ENCODE measurements at regions not wholly inside any gene's neighbourhood (a gene's known extent, or its start where the extent isn't known, plus 50 kb on each side); places are given as distances from the start of the nearest gene placed in this dataset.

- DNase-seq: no peak
These were observed 100.6 kb upstream of the MLIP start for GRCh38 chr6:54010340-54011276.

GRCh38 chr6:54011277-54011648 lies 100.0 kb upstream of the MLIP start:
- DNase-seq: no peak

GRCh38 chr6:54013966-54014365 lies 97.3 kb upstream of the MLIP start:
- DNase-seq: no peak

- no peak for DNase-seq
These were observed 96.8 kb upstream of the MLIP start for GRCh38 chr6:54014440-54014839.

GRCh38 chr6:54017877-54018276 lies 93.4 kb upstream of the MLIP start:
- no peak for DNase-seq

- no peak for DNase-seq
These were observed 92.5 kb upstream of the MLIP start for GRCh38 chr6:54018722-54019121.

GRCh38 chr6:54019860-54020259 lies 91.4 kb upstream of the MLIP start:
- DNase-seq: no peak

GRCh38 chr6:54020334-54020733 lies 90.9 kb upstream of the MLIP start:
- DNase-seq: no peak

- no peak for DNase-seq
These were observed 84.4 kb upstream of the MLIP start for GRCh38 chr6:54026652-54027400.

- no peak for DNase-seq
These were observed 83.1 kb upstream of the MLIP start for GRCh38 chr6:54028170-54028569.

- DNase-seq: no peak
These were observed 82.1 kb upstream of the MLIP start for GRCh38 chr6:54029187-54029586.

GRCh38 chr6:54031169-54031568 lies 80.1 kb upstream of the MLIP start:
- DNase-seq: no peak

- no peak for DNase-seq
These were observed 73.9 kb upstream of the MLIP start for GRCh38 chr6:54037277-54037779.

GRCh38 chr6:54040545-54040944 lies 70.7 kb upstream of the MLIP start:
- DNase-seq: no peak

GRCh38 chr6:54041239-54041638 lies 70.0 kb upstream of the MLIP start:
- DNase-seq: no peak

- DNase-seq: no peak
These were observed 67.9 kb upstream of the MLIP start for GRCh38 chr6:54043360-54043759.

- DNase-seq: no peak
These were observed 67.2 kb upstream of the MLIP start for GRCh38 chr6:54044059-54044458.

- DNase-seq: no peak
These were observed 62.5 kb upstream of the MLIP start for GRCh38 chr6:54048782-54049181.

GRCh38 chr6:54050750-54051149 lies 60.5 kb upstream of the MLIP start:
- no peak for DNase-seq

- no peak for DNase-seq
These were observed 57.3 kb upstream of the MLIP start for GRCh38 chr6:54053881-54054391.

- no peak for DNase-seq
These were observed 55.1 kb upstream of the MLIP start for GRCh38 chr6:54056105-54056504.

- no peak for DNase-seq
These were observed 54.2 kb upstream of the MLIP start for GRCh38 chr6:54057058-54057457.

GRCh38 chr6:54058236-54058635 lies 53.0 kb upstream of the MLIP start:
- no peak for DNase-seq

- DNase-seq: no peak
These were observed 51.6 kb upstream of the MLIP start for GRCh38 chr6:54059683-54060082.

Data from NCI-H1694 treated with DMSO at 0.1 percent for 48 hours (cell line).